ENCODE measurements at regions not wholly inside any gene's neighbourhood (a gene's known extent, or its start where the extent isn't known, plus 50 kb on each side); places are given as distances from the start of the nearest gene placed in this dataset.

DNA sequence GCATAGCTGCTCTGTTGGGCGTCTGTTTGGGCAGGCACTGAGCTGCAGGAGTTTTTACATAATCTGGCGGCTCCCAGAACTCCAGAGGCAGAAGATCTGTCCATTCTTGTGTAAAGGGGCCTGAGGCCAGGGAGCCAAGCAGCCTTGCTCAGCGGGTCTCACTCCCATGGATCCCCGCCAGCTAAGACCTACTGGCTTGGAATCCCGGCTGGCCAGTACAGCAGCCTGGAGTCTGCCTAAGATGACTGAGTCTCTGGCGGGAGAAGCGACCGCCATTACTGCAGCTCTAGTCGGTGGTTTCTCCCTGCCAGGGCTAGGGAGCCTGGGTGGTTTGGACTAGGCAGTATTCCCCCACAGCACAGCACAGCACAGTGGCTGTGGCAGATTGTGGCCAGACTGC is 268.4 kb upstream of the SYNCRIP start:
- TF ChIP-seq, protein P1, sequence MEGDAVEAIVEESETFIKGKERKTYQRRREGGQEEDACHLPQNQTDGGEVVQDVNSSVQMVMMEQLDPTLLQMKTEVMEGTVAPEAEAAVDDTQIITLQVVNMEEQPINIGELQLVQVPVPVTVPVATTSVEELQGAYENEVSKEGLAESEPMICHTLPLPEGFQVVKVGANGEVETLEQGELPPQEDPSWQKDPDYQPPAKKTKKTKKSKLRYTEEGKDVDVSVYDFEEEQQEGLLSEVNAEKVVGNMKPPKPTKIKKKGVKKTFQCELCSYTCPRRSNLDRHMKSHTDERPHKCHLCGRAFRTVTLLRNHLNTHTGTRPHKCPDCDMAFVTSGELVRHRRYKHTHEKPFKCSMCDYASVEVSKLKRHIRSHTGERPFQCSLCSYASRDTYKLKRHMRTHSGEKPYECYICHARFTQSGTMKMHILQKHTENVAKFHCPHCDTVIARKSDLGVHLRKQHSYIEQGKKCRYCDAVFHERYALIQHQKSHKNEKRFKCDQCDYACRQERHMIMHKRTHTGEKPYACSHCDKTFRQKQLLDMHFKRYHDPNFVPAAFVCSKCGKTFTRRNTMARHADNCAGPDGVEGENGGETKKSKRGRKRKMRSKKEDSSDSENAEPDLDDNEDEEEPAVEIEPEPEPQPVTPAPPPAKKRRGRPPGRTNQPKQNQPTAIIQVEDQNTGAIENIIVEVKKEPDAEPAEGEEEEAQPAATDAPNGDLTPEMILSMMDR (IDR thresholded peaks at IDR 0.05): no peak
- no peak for TF ChIP-seq POLR2A (IDR thresholded peaks at IDR 0.05)
